Panc1 (cell line): ENCODE measurements at regions not wholly inside any gene's neighbourhood (a gene's known extent, or its start where the extent isn't known, plus 50 kb on each side); places are given as distances from the start of the nearest gene placed in this dataset.

Experiments
- ATAC-seq: fragments of 200-7000 bp; cut with Tn5 transposase; 2 replicates; pipeline ENCODE4 v1.9.1; 2020; ENCODE audit warnings: mild to moderate bottlenecking, moderate library complexity
- BruUV-seq: library from RNA; stranded (reverse); fragments of 400-500 nt; replicated peaks from 2 replicates; lab custom pipeline; 2021; lab: Mats Ljungman, UMichigan
- CTCF ChIA-PET: fragments of 300-600 bp; sonication (Branson Sonifier 250); formaldehyde crosslinking; loops from one replicate; lab custom pipeline; 2022; ENCODE audit warnings: antibody characterized with exemption; lab: Charles Lee
- POLR2A ChIA-PET: fragments of 300-600 bp; sonication (Branson Sonifier 250); formaldehyde crosslinking; loops from one replicate; lab custom pipeline; 2022; ENCODE audit warnings: antibody characterized with exemption; lab: Charles Lee
- DNase-seq: peaks from one replicate; pipeline ENCODE4 v3.0.0-alpha.2; 2010; ENCODE audit warnings: low read depth, low spot score
- H3K27ac ChIP-seq: 2 replicates; pipeline ENCODE4 v1.5.1; 2011; ENCODE audit warnings: mild to moderate bottlenecking, low read length, inconsistent platforms
- H3K27me3 ChIP-seq: fragments of 200-500 bp; sonication (Bioruptor generic); 2 replicates; pipeline ENCODE4 v1.6.0; 2014; ENCODE audit warnings: low read length, inconsistent platforms; ENCODE audit not compliant: control insufficient read depth, insufficient read depth
- H3K36me3 ChIP-seq: fragments of 200-500 bp; sonication (Bioruptor generic); 2 replicates; pipeline ENCODE4 v1.5.1; 2014; ENCODE audit warnings: inconsistent platforms, mild to moderate bottlenecking, low read length, moderate library complexity; ENCODE audit not compliant: control insufficient read depth, insufficient read depth
- H3K4me1 ChIP-seq: 2 replicates; pipeline ENCODE4 v1.5.1; 2011; ENCODE audit warnings: inconsistent platforms, mild to moderate bottlenecking, low read length, moderate library complexity; ENCODE audit not compliant: control insufficient read depth, insufficient read depth
- H3K4me3 ChIP-seq, 2 experiments: 2 replicates each; pipeline ENCODE4 v1.5.1; 2011 to 2012; ENCODE audit warnings: low read depth in 2 of 2, low read length in 2 of 2, mild to moderate bottlenecking in 2 of 2, inconsistent platforms in 1 of 2, moderate library complexity in 1 of 2
- H3K9me3 ChIP-seq: fragments of 200-500 bp; sonication (Bioruptor generic); 2 replicates; pipeline ENCODE4 v1.5.1; 2014; ENCODE audit warnings: low read depth, mild to moderate bottlenecking, inconsistent platforms, low read length, moderate library complexity; ENCODE audit not compliant: control insufficient read depth, insufficient read depth
- CTCF ChIP-seq: fragments of 450-650 bp; IDR thresholded peaks from 2 replicates; pipeline ENCODE4 v1.5.1; 2017; ENCODE audit warnings: mild to moderate bottlenecking
- POLR2AphosphoS5 ChIP-seq: IDR thresholded peaks from 2 replicates; pipeline ENCODE4 v1.6.1; 2012; ENCODE audit warnings: mild to moderate bottlenecking, low read depth, low read length, moderate library complexity
- REST ChIP-seq, 2 experiments: IDR thresholded peaks; 2 replicates each; pipeline ENCODE4 v1.6.1; 2011 to 2012; ENCODE audit warnings: low read depth in 2 of 2, control low read depth in 1 of 2, low read length in 1 of 2, mild to moderate bottlenecking in 1 of 2, moderate library complexity in 1 of 2; ENCODE audit not compliant: insufficient read depth in 1 of 2
- SIN3A ChIP-seq: IDR thresholded peaks from 2 replicates; pipeline ENCODE4 v1.6.1; 2012; ENCODE audit warnings: low read depth, mild to moderate bottlenecking, low read length, moderate library complexity, borderline replicate concordance; ENCODE audit not compliant: insufficient read depth
- TCF7L2 ChIP-seq: IDR thresholded peaks from 2 replicates; pipeline ENCODE4 v1.6.1; 2011; ENCODE audit warnings: mild to moderate bottlenecking, low read depth, low read length, inconsistent platforms
- in situ Hi-C: cut with HindIII; loops from 2 replicates; pipeline ENCODE4 v1.10.0; 2016; ENCODE audit warnings: low sequenced_read_pairs, low pct_unique_long_range_greater_than_20kb
- intact Hi-C: fragments of 100-400 bp; cut with micrococcal nuclease; formaldehyde crosslinking; loops from one replicate; pipeline ENCODE4 v1.10.0; 2022; ENCODE audit not compliant: unreplicated experiment

- Histone ChIP-seq H3K9me3 (no peaks in the 10 kb centered on the region), H3K4me3 (no peak overlapping the region), H3K27ac (no peak overlapping the region), H3K27me3 (no peaks in the 10 kb centered on the region), H3K4me1 (no peaks in the 10 kb centered on the region), H3K36me3 (no peaks in the 10 kb centered on the region)
- TF ChIP-seq POLR2AphosphoS5 = no peak
- TF ChIP-seq CTCF = no peak
- TF ChIP-seq TCF7L2 = no peak
- no peak for TF ChIP-seq REST (IDR thresholded peaks at IDR 0.05; ENCODE audit: insufficient read depth in 1 of 2, low read depth in 2 of 2, low read length in 1 of 2)
- TF ChIP-seq SIN3A = no peak
- ATAC-seq = no peak
- CTCF ChIA-PET = interaction anchor here (0.6 kb wide), 1 partner anchor 374 kb away, joined by 3 read pairs; no protein-coding TSS in a partner anchor
- POLR2A ChIA-PET = no interaction called here
- no TSS peak for BruUV-seq
- DNase-seq = no peak
- intact Hi-C loops (no loop called here), in situ Hi-C loops (no loop called here)
Measured at GRCh38 chr3:180284331-180285110, 247.8 kb upstream of the PEX5L start.

GRCh38 chr3:180287703-180288102, 251.0 kb upstream of the PEX5L start:
- intact Hi-C loops (no loop called here), in situ Hi-C loops (no loop called here)
- no peak overlapping the region for H3K27ac ChIP-seq
- H3K9me3 ChIP-seq = no peaks in the 10 kb centered on the region
- no peak overlapping the region for H3K4me3 ChIP-seq
- DNase-seq = no peak
- BruUV-seq = no TSS peak
- POLR2A ChIA-PET = no interaction called here
- no peaks in the 10 kb centered on the region for H3K27me3 ChIP-seq
- CTCF ChIA-PET = no interaction called here
- no peak for ATAC-seq
- no peaks in the 10 kb centered on the region for H3K36me3 ChIP-seq
- H3K4me1 ChIP-seq = no peaks in the 10 kb centered on the region
- TF ChIP-seq CTCF (no peak), SIN3A (no peak), POLR2AphosphoS5 (no peak), REST (IDR thresholded peaks at IDR 0.05; ENCODE audit: insufficient read depth in 1 of 2, low read depth in 2 of 2, low read length in 1 of 2) (no peak), TCF7L2 (no peak)
